Gastroesophageal sphincter (tissue), 3 donors: ENCODE measurements at regions not wholly inside any gene's neighbourhood (a gene's known extent, or its start where the extent isn't known, plus 50 kb on each side); places are given as distances from the start of the nearest gene placed in this dataset.

Experiments
- EP300 ChIP-seq: sonication (generic); formaldehyde crosslinking; IDR thresholded peaks from one replicate; pipeline ENCODE4 v1.6.1; 2017; ENCODE audit warnings: antibody characterized with exemption, mild to moderate bottlenecking
- POLR2A ChIP-seq, 2 donors: fragments of 450-650 bp; IDR thresholded peaks; one replicate each; pipeline ENCODE4 v1.6.1; 2017; ENCODE audit warnings: antibody characterized with exemption in 2 of 2, mild to moderate bottlenecking in 2 of 2, moderate library complexity in 1 of 2
- POLR2AphosphoS5 ChIP-seq: sonication (generic); formaldehyde crosslinking; IDR thresholded peaks from one replicate; pipeline ENCODE4 v1.6.1; 2017; ENCODE audit warnings: antibody characterized with exemption
- TF ChIP-seq, protein P1 (sequence below), 4 experiments: fragments of 200-600 bp in 2 of 4; fragments of 450-650 bp in 2 of 4; sonication (generic) in 1 of 4; IDR thresholded peaks; one replicate each; pipeline ENCODE4 v1.5.1; 2017 to 2019; ENCODE audit warnings: antibody characterized with exemption in 4 of 4, mild to moderate bottlenecking in 2 of 4, moderate library complexity in 2 of 4

GRCh38 chr4:81776794-81777193, 305.1 kb upstream of the RASGEF1B start:
- no peak for TF ChIP-seq POLR2AphosphoS5
- TF ChIP-seq EP300 = no peak
- TF ChIP-seq, protein P1, sequence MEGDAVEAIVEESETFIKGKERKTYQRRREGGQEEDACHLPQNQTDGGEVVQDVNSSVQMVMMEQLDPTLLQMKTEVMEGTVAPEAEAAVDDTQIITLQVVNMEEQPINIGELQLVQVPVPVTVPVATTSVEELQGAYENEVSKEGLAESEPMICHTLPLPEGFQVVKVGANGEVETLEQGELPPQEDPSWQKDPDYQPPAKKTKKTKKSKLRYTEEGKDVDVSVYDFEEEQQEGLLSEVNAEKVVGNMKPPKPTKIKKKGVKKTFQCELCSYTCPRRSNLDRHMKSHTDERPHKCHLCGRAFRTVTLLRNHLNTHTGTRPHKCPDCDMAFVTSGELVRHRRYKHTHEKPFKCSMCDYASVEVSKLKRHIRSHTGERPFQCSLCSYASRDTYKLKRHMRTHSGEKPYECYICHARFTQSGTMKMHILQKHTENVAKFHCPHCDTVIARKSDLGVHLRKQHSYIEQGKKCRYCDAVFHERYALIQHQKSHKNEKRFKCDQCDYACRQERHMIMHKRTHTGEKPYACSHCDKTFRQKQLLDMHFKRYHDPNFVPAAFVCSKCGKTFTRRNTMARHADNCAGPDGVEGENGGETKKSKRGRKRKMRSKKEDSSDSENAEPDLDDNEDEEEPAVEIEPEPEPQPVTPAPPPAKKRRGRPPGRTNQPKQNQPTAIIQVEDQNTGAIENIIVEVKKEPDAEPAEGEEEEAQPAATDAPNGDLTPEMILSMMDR (IDR thresholded peaks at IDR 0.05) = no peak
- TF ChIP-seq POLR2A (IDR thresholded peaks at IDR 0.05) = no peak
